Endothelial cell of umbilical vein (primary cell): ENCODE measurements at regions not wholly inside any gene's neighbourhood (a gene's known extent, or its start where the extent isn't known, plus 50 kb on each side); places are given as distances from the start of the nearest gene placed in this dataset.

Experiments
- BruUV-seq: library from RNA; stranded (reverse); fragments of 400-500 nt; replicated peaks from 2 replicates; lab custom pipeline; 2021; lab: Mats Ljungman, UMichigan
- CTCF ChIA-PET: fragments of 300-600, 350-600 bp; sonication (Branson Sonifier 250); formaldehyde crosslinking; loops from one replicate; lab custom pipeline; 2021; ENCODE audit warnings: antibody characterized with exemption, inconsistent platforms; lab: Charles Lee
- POLR2A ChIA-PET: fragments of 300-600, 350-600 bp; sonication (Branson Sonifier 250); formaldehyde crosslinking; loops from one replicate; lab custom pipeline; 2021; ENCODE audit warnings: antibody characterized with exemption, inconsistent platforms; lab: Charles Lee
- DNase-seq: peaks from one replicate; pipeline ENCODE4 v3.0.0-alpha.2; 2011; ENCODE audit warnings: low read depth, low spot score
- FAIRE-seq: peaks from 2 replicates; lab custom pipeline; 2011; peaks lifted over from hg19 to GRCh38; lab: Jason Lieb, UNC
- H2AFZ ChIP-seq: 2 replicates; pipeline ENCODE4 v1.6.0; 2012; ENCODE audit warnings: low read depth, low read length, control low read depth, inconsistent platforms
- H3K27ac ChIP-seq: 2 replicates; pipeline ENCODE4 v1.5.1; 2011; ENCODE audit warnings: low read depth, mild to moderate bottlenecking, control low read depth, low read length, moderate library complexity; ENCODE audit not compliant: insufficient read depth
- H3K27me3 ChIP-seq, 2 experiments: 2 replicates each; pipeline versions ENCODE4 v1.6.0 to v1.6.1; 2011; ENCODE audit warnings: low read length in 2 of 2, mixed read lengths in 1 of 2; ENCODE audit not compliant: control insufficient read depth in 2 of 2, insufficient read depth in 2 of 2
- H3K36me3 ChIP-seq, 2 experiments: 2 replicates in 1 of 2; 3 replicates in 1 of 2; pipeline ENCODE4 v1.5.1; 2011; ENCODE audit warnings: low read length in 2 of 2, mild to moderate bottlenecking in 1 of 2, moderate library complexity in 1 of 2; ENCODE audit not compliant: control insufficient read depth in 2 of 2, insufficient read depth in 2 of 2; ENCODE audit errors: extremely low read depth in 1 of 2
- H3K4me1 ChIP-seq: 3 replicates; pipeline ENCODE4 v1.5.1; 2011; ENCODE audit warnings: mild to moderate bottlenecking, low read length; ENCODE audit not compliant: control insufficient read depth, insufficient read depth; ENCODE audit errors: extremely low read depth
- H3K4me2 ChIP-seq: 2 replicates; pipeline ENCODE4 v1.6.1; 2011; ENCODE audit warnings: low read length, control low read depth, mixed read lengths; ENCODE audit not compliant: insufficient read depth
- H3K4me3 ChIP-seq, 3 experiments: fragments of 200-600 bp in 1 of 3; sonication (generic), shearing (Covaris generic) in 1 of 3; replicated peaks in 1 of 3; 2 replicates each; pipeline ENCODE4 v1.5.1; 2011 to 2016; ENCODE audit warnings: control low read depth in 3 of 3, low read length in 3 of 3, mild to moderate bottlenecking in 2 of 3, inconsistent platforms in 1 of 3, low read depth in 1 of 3, moderate library complexity in 1 of 3; ENCODE audit not compliant: insufficient read depth in 1 of 3
- H3K79me2 ChIP-seq: 2 replicates; pipeline ENCODE4 v1.6.0; 2012; ENCODE audit warnings: low read length, inconsistent platforms; ENCODE audit not compliant: control insufficient read depth, insufficient read depth
- H3K9ac ChIP-seq: replicated peaks from 2 replicates; pipeline ENCODE3; 2011; ENCODE audit warnings: low read length, control low read depth; ENCODE audit not compliant: insufficient read depth; ENCODE audit errors: extremely low read depth
- H3K9me1 ChIP-seq: replicated peaks from 3 replicates; pipeline ENCODE4 v1.6.0; 2011; ENCODE audit warnings: mild to moderate bottlenecking, low read length; ENCODE audit not compliant: control insufficient read depth, insufficient read depth; ENCODE audit errors: extremely low read depth
- H3K9me3 ChIP-seq: replicated peaks from 2 replicates; pipeline ENCODE4 v1.5.1; 2012; ENCODE audit warnings: low read length, inconsistent platforms; ENCODE audit not compliant: control insufficient read depth, insufficient read depth
- H4K20me1 ChIP-seq: replicated peaks from 2 replicates; pipeline ENCODE3; 2011; ENCODE audit warnings: mild to moderate bottlenecking, low read length; ENCODE audit not compliant: control insufficient read depth, insufficient read depth; ENCODE audit errors: extremely low read depth
- CTCF ChIP-seq, 2 donors: IDR thresholded peaks; 1 replicate in 1 of 2; 2 replicates in 1 of 2; pipeline ENCODE4 v1.5.1; 2011; ENCODE audit warnings: low read length in 2 of 2, mild to moderate bottlenecking in 2 of 2, moderate library complexity in 2 of 2, control low read depth in 1 of 2, inconsistent platforms in 1 of 2, low read depth in 1 of 2; ENCODE audit not compliant: insufficient read depth in 1 of 2; ENCODE audit errors: extremely low read depth in 1 of 2
- EZH2 ChIP-seq: IDR thresholded peaks from 2 replicates; pipeline ENCODE4 v1.6.1; 2012; ENCODE audit warnings: borderline replicate concordance, low read depth, mild to moderate bottlenecking, moderate library complexity, low read length, inconsistent platforms; ENCODE audit not compliant: severe bottlenecking
- FOS ChIP-seq: IDR thresholded peaks from 2 replicates; pipeline ENCODE4 v1.6.1; 2011; ENCODE audit warnings: mild to moderate bottlenecking, low read length, moderate library complexity, borderline replicate concordance; ENCODE audit not compliant: insufficient read depth
- GATA2 ChIP-seq: IDR thresholded peaks from 2 replicates; pipeline ENCODE4 v1.7.0; 2011; ENCODE audit warnings: low read depth, mild to moderate bottlenecking, moderate library complexity, mixed read lengths, low read length; ENCODE audit not compliant: insufficient read length, insufficient read depth
- JUN ChIP-seq: IDR thresholded peaks from 2 replicates; pipeline ENCODE4 v1.6.1; 2011; ENCODE audit warnings: borderline replicate concordance, low read depth; ENCODE audit not compliant: insufficient read length, insufficient read depth
- MAX ChIP-seq: IDR thresholded peaks from 2 replicates; pipeline ENCODE4 v1.6.1; 2011; ENCODE audit not compliant: insufficient read depth, insufficient read length
- MYC ChIP-seq: IDR thresholded peaks from one replicate; pipeline ENCODE4 v1.6.1; 2011; ENCODE audit warnings: mild to moderate bottlenecking, low read depth, low read length
- POLR2A ChIP-seq: IDR thresholded peaks from 2 replicates; pipeline ENCODE4 v1.6.1; 2012; ENCODE audit warnings: low read depth, mild to moderate bottlenecking, control low read depth, low read length
- POLR2AphosphoS5 ChIP-seq: IDR thresholded peaks from 2 replicates; pipeline ENCODE4 v1.6.1; 2012; ENCODE audit warnings: low read depth, mild to moderate bottlenecking, control low read depth, low read length, moderate library complexity; ENCODE audit not compliant: insufficient read depth
- dilution Hi-C: fragments of 300-500 bp; cut with MboI; formaldehyde crosslinking; loops from one replicate; pipeline ENCODE4 v1.15.0; 2019; ENCODE audit warnings: low sequenced_read_pairs; ENCODE audit not compliant: extremely low pct_ligation_motif_present
- intact Hi-C: fragments of 100-400 bp; cut with micrococcal nuclease; formaldehyde crosslinking; loops from one replicate; pipeline ENCODE4 v1.10.0; 2022

GRCh38 chr2:49251766-49252165 lies 97.5 kb upstream of the FSHR start:
- intact Hi-C loops: no loop called here
- ChIA-PET POLR2A (no interaction called here), CTCF (no interaction called here)
- Histone ChIP-seq H3K27ac (no peak overlapping the region), H3K36me3 (no peaks in the 10 kb centered on the region), H3K9me1 (no peaks in the 10 kb centered on the region), H3K4me1 (peaks cover 2% of the 10 kb centered on the region), H3K9me3 (no peaks in the 10 kb centered on the region), H2AFZ (no peak overlapping the region), H3K4me3 (no peak overlapping the region), H4K20me1 (no peaks in the 10 kb centered on the region), H3K9ac (no peak overlapping the region), H3K79me2 (no peaks in the 10 kb centered on the region), H3K27me3 (no peaks in the 10 kb centered on the region), H3K4me2 (no peak overlapping the region)
- BruUV-seq: no TSS peak
- dilution Hi-C loops: no loop called here
- TF ChIP-seq GATA2 (no peak), EZH2 (no peak)
- no peak for FAIRE-seq
- no peak for DNase-seq

- H3K9me3 ChIP-seq: no peaks in the 10 kb centered on the region
- DNase-seq (no peak), FAIRE-seq (no peak)
- no peaks in the 10 kb centered on the region for H3K9me1 ChIP-seq
- no peaks in the 10 kb centered on the region for H3K27me3 ChIP-seq
- no peak overlapping the region for H3K4me2 ChIP-seq
- dilution Hi-C loops: no loop called here
- ChIA-PET CTCF (no interaction called here), POLR2A (no interaction called here)
- H3K79me2 ChIP-seq: no peaks in the 10 kb centered on the region
- intact Hi-C loops: no loop called here
- TF ChIP-seq POLR2A (no peak), MAX (no peak), JUN (no peak), FOS (no peak), GATA2 (no peak), EZH2 (no peak), POLR2AphosphoS5 (no peak), MYC (no peak), CTCF (IDR thresholded peaks at IDR 0.05; ENCODE audit: extremely low read depth in 1 of 2, insufficient read depth in 1 of 2, low read depth in 1 of 2, low read length in 2 of 2) (no peak)
- H3K4me3 ChIP-seq: no peak overlapping the region
- H4K20me1 ChIP-seq: no peaks in the 10 kb centered on the region
- no peak overlapping the region for H2AFZ ChIP-seq
- BruUV-seq: no TSS peak
- H3K4me1 ChIP-seq: peaks cover 2% of the 10 kb centered on the region
- H3K9ac ChIP-seq: no peak overlapping the region
- H3K36me3 ChIP-seq: no peaks in the 10 kb centered on the region
- H3K27ac ChIP-seq: no peak overlapping the region
Measured at GRCh38 chr2:49251251-49251650, 96.9 kb upstream of the FSHR start.
